Activated CD4-positive, alpha-beta T cell treated with anti-CD3 and anti-CD28 coated beads, Interleukin-2, amount 10 ng/mL, durations not matched to agents 7 days and 5 days (primary cell): ENCODE measurements at regions not wholly inside any gene's neighbourhood (a gene's known extent, or its start where the extent isn't known, plus 50 kb on each side); places are given as distances from the start of the nearest gene placed in this dataset.
"Not testable (repeated sequence)": the region's sequence is repeated elsewhere in the genome, so short reads cannot be mapped to it uniquely, and the experiment has no call there.

ENCODE experiments used
- CTCF ChIA-PET: fragments of 350-600 bp; sonication (Branson Sonifier 250); formaldehyde crosslinking; loops from one replicate; lab custom pipeline; 2021; ENCODE audit warnings: antibody characterized with exemption; lab: Charles Lee
- POLR2A ChIA-PET: fragments of 350-600 bp; sonication (Branson Sonifier 250); formaldehyde crosslinking; loops from one replicate; lab custom pipeline; 2021; ENCODE audit warnings: antibody characterized with exemption; lab: Charles Lee
- DNase-seq: peaks from one replicate; pipeline ENCODE4 v3.0.0-alpha.2; 2020
- H3K27ac Mint-ChIP-seq: one replicate; pipeline ENCODE4 v1.8.0; 2021; ENCODE audit warnings: mild to moderate bottlenecking, moderate library complexity, mixed read lengths
- H3K27me3 Mint-ChIP-seq: one replicate; pipeline ENCODE4 v1.8.0; 2021; ENCODE audit warnings: mixed read lengths
- H3K36me3 Mint-ChIP-seq: one replicate; pipeline ENCODE4 v1.8.0; 2021; ENCODE audit warnings: low read depth, mixed read lengths
- H3K4me1 Mint-ChIP-seq: one replicate; pipeline ENCODE4 v1.8.0; 2021; ENCODE audit warnings: mixed read lengths
- H3K4me3 Mint-ChIP-seq: one replicate; pipeline ENCODE4 v1.8.0; 2021; ENCODE audit warnings: mild to moderate bottlenecking, moderate library complexity, mixed read lengths
- H3K9me3 Mint-ChIP-seq: one replicate; pipeline ENCODE4 v1.8.0; 2021; ENCODE audit warnings: mixed read lengths

DNA sequence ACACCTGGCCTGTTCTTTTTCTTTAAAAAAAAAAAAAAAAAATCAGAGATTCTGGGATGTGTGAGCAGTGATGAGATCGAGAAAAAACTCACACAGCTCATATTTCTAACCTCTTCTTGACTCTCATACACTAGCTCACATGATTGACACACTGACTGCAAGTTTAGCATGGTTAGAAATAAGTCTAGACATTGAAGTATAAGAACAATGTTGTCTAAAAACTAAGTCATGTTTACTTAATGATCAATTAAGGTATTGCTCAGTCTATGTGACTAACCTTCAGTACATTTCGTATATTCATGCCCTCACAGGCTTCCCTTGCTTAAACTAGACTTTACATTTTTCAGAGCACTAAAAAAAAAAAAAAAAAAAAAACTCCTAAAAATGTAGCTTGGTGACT is 775.1 kb downstream of the GATA3 start:
- Mint-ChIP-seq H3K36me3 (no peaks in the 10 kb centered on the region), H3K4me3 (no peak overlapping the region), H3K9me3 (no peaks in the 10 kb centered on the region), H3K27me3 (peaks cover 2% of the 10 kb centered on the region), H3K27ac (no peak overlapping the region), H3K4me1 (no peaks in the 10 kb centered on the region)
- ChIA-PET POLR2A (no interaction called here), CTCF (interaction anchor here (0.6 to 0.7 kb wide), 2 partner anchors 39 to 837 kb away, joined by 3 to 4 read pairs; no protein-coding TSS in a partner anchor)
- DNase-seq = no peak

GRCh38 chr10:8830048-8830447 is 775.6 kb downstream of the GATA3 start:
- Mint-ChIP-seq H3K27ac (no peak overlapping the region), H3K36me3 (no peaks in the 10 kb centered on the region), H3K27me3 (peaks cover 2% of the 10 kb centered on the region), H3K9me3 (no peaks in the 10 kb centered on the region), H3K4me1 (no peaks in the 10 kb centered on the region), H3K4me3 (no peak overlapping the region)
- no peak for DNase-seq
- CTCF ChIA-PET = interaction anchor here (0.6 kb wide), 1 partner anchor 837 kb away, joined by 3 read pairs; no protein-coding TSS in a partner anchor
- POLR2A ChIA-PET = no interaction called here

GRCh38 chr10:8830876-8831275 is 776.4 kb downstream of the GATA3 start:
- peaks cover 2% of the 10 kb centered on the region for H3K27me3 Mint-ChIP-seq
- H3K4me1 Mint-ChIP-seq = no peaks in the 10 kb centered on the region
- H3K36me3 Mint-ChIP-seq = no peaks in the 10 kb centered on the region
- ChIA-PET POLR2A (no interaction called here), CTCF (interaction anchor here (0.6 kb wide), 1 partner anchor 1644 kb away, joined by 3 read pairs; no protein-coding TSS in a partner anchor)
- H3K9me3 Mint-ChIP-seq = no peaks in the 10 kb centered on the region
- DNase-seq = no peak
- no peak overlapping the region for H3K4me3 Mint-ChIP-seq
- H3K27ac Mint-ChIP-seq = no peak overlapping the region

- no peak for DNase-seq
- ChIA-PET POLR2A (no interaction called here), CTCF (no interaction called here)
- no peak overlapping the region for H3K27ac Mint-ChIP-seq
- no peaks in the 10 kb centered on the region for H3K36me3 Mint-ChIP-seq
- H3K4me1 Mint-ChIP-seq = no peaks in the 10 kb centered on the region
- H3K27me3 Mint-ChIP-seq = peaks cover 2% of the 10 kb centered on the region
- no peak overlapping the region for H3K4me3 Mint-ChIP-seq
- peaks cover 8% of the 10 kb centered on the region for H3K9me3 Mint-ChIP-seq
Measured at GRCh38 chr10:8835453-8836167, 781.1 kb downstream of the GATA3 start.

DNA sequence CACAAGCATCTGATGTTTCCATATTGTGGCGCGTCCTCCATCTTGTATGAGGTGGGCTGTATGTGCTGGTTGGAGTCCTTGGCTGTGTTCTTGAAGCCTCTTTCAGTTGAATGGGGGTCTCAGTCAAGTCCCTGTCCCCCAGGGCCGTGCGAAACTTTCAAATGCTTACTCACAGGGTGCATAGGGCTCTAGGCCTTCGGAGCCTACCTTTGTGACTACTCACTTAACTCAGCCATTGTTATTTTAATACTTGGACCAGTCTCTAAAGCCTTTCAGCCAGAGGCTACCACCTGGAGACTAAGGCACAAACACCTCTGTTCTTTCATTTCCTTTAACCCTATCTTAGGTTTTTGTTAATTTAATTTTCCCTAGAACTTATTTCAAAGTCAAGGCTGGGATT is 785.9 kb downstream of the GATA3 start:
- POLR2A ChIA-PET = no interaction called here
- no peak for DNase-seq
- H3K4me1 Mint-ChIP-seq = no peaks in the 10 kb centered on the region
- H3K9me3 Mint-ChIP-seq = peaks cover 10% of the 10 kb centered on the region
- CTCF ChIA-PET = no interaction called here
- no peaks in the 10 kb centered on the region for H3K27me3 Mint-ChIP-seq
- no peaks in the 10 kb centered on the region for H3K36me3 Mint-ChIP-seq
- H3K4me3 Mint-ChIP-seq = no peak overlapping the region
- no peak overlapping the region for H3K27ac Mint-ChIP-seq

DNA sequence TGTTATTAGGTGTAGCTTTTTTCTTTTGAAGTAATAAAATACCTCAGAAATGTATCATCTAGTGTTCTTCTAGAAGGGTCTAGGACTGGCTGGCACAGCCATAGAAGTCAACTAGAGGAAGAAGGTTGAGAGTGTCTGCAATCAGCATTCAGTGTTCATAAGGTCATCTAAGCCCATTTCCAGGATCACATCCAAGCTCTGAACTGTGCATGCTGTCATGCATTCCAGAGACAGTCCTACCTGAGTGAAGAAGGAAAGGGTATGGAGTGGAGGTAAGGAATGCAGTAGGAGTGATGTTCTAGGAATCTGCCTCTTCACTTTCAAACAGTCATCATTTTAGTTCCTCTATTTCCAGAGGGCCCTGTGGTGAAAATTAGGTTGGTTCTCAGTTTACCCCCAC is 789.7 kb downstream of the GATA3 start:
- H3K27ac Mint-ChIP-seq = no peak overlapping the region
- H3K9me3 Mint-ChIP-seq = peaks cover 2% of the 10 kb centered on the region
- H3K4me1 Mint-ChIP-seq = no peaks in the 10 kb centered on the region
- H3K27me3 Mint-ChIP-seq = peaks cover 5% of the 10 kb centered on the region
- H3K36me3 Mint-ChIP-seq = no peaks in the 10 kb centered on the region
- CTCF ChIA-PET = no interaction called here
- H3K4me3 Mint-ChIP-seq = no peak overlapping the region
- no peak for DNase-seq
- POLR2A ChIA-PET = no interaction called here

DNA sequence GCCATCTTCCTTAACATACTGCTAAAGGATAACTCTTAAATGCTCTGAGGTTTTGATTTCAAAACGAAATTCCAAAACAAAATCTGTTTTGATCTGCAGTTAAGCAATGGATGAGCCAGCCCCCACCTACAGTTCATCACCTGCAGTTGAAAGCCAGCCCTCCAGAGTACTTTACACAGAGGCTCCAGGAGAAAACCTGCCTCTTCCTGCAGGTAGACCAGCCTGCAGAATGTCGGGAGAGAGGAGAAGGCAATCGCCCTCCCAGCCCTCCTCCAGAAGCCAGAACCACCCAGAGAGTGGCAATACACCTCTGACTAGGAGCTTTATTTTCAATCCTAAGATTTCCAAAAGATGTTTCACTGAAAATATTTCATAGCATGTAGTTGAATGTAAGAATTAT is 798.1 kb downstream of the GATA3 start:
- Mint-ChIP-seq H3K4me3 (no peak overlapping the region), H3K27me3 (peaks cover 8% of the 10 kb centered on the region), H3K36me3 (no peaks in the 10 kb centered on the region), H3K4me1 (no peaks in the 10 kb centered on the region), H3K27ac (no peak overlapping the region), H3K9me3 (no peaks in the 10 kb centered on the region)
- POLR2A ChIA-PET = interaction anchor here (0.6 kb wide), 1 partner anchor 104 kb away, joined by 3 read pairs; no protein-coding TSS in a partner anchor
- CTCF ChIA-PET = no interaction called here
- no peak for DNase-seq

DNA sequence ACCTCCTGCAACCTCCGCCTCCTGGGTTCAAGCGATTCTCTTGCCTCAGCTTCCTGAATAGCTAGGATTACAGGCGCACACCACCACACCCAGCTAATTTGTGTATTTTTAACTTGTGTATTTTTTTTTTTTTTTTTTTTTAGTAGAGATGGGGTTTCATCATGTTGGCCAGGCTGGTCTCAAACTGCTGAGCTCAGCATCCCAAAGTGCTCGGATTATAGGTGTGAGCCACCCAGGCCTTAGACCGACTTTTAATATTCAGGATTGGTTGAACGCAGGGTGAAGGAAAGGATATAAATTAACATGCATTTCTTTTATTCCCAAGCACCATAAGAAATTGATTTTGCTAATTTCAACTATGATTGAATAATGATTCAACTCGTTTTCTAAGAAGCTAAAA is 798.6 kb downstream of the GATA3 start:
- Mint-ChIP-seq H3K27me3 (peaks cover 8% of the 10 kb centered on the region), H3K4me3 (no peak overlapping the region), H3K9me3 (no peaks in the 10 kb centered on the region), H3K36me3 (no peaks in the 10 kb centered on the region), H3K27ac (no peak overlapping the region), H3K4me1 (no peaks in the 10 kb centered on the region)
- no peak for DNase-seq
- ChIA-PET CTCF (no interaction called here), POLR2A (interaction anchor here (0.6 kb wide), 1 partner anchor 104 kb away, joined by 3 read pairs; no protein-coding TSS in a partner anchor)

GRCh38 chr10:8868924-8869323 is 814.4 kb downstream of the GATA3 start:
- CTCF ChIA-PET, H3K27ac Mint-ChIP-seq, DNase-seq, POLR2A ChIA-PET, H3K4me3 Mint-ChIP-seq, H3K4me1 Mint-ChIP-seq, H3K27me3 Mint-ChIP-seq, H3K9me3 Mint-ChIP-seq, H3K36me3 Mint-ChIP-seq: not testable (repeated sequence)

DNA sequence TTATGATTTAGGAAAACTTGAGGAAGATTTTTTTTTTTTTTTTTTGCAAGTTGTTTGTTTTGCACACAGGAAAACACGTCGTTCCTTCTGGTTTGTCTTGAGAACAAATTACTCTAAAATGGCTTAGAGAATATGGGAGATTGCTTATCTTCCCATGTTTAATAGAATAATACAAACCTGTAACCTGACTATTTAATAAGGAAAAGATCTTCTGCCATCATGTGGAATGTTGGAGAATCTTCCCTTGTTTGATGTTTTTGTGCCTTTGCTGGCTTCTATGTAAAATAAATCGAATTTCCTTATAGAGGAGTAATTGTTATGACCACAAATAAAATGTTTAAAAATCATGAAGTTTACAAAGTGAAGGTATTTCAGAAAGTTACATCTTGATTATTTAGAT is 818.8 kb downstream of the GATA3 start:
- ChIA-PET POLR2A (no interaction called here), CTCF (no interaction called here)
- no peaks in the 10 kb centered on the region for H3K36me3 Mint-ChIP-seq
- H3K4me1 Mint-ChIP-seq = no peaks in the 10 kb centered on the region
- H3K4me3 Mint-ChIP-seq = no peak overlapping the region
- H3K27ac Mint-ChIP-seq = no peak overlapping the region
- H3K27me3 Mint-ChIP-seq = no peaks in the 10 kb centered on the region
- H3K9me3 Mint-ChIP-seq = no peaks in the 10 kb centered on the region
- no peak for DNase-seq

DNA sequence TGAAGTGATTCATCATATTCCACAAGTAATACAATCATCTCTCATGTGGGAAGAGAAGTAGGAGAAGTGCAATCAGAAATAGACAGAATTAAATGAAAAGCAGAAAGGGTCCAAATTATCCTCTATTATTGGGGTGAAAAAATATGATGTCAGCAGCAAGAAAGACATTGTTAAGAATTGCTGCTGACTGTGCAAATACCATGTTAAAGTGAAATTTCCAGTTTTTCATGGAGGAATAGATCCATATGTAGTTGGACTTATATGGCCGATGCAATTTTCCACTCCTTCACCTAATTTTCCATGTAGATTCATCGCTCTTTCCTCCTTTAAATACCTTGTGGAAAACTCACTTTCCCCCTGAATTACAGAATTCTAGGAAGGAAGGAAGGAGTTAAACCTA is 819.8 kb downstream of the GATA3 start:
- no peaks in the 10 kb centered on the region for H3K4me1 Mint-ChIP-seq
- POLR2A ChIA-PET = no interaction called here
- DNase-seq = no peak
- no peaks in the 10 kb centered on the region for H3K27me3 Mint-ChIP-seq
- CTCF ChIA-PET = no interaction called here
- H3K9me3 Mint-ChIP-seq = no peaks in the 10 kb centered on the region
- H3K27ac Mint-ChIP-seq = no peak overlapping the region
- H3K4me3 Mint-ChIP-seq = no peak overlapping the region
- H3K36me3 Mint-ChIP-seq = no peaks in the 10 kb centered on the region

DNA sequence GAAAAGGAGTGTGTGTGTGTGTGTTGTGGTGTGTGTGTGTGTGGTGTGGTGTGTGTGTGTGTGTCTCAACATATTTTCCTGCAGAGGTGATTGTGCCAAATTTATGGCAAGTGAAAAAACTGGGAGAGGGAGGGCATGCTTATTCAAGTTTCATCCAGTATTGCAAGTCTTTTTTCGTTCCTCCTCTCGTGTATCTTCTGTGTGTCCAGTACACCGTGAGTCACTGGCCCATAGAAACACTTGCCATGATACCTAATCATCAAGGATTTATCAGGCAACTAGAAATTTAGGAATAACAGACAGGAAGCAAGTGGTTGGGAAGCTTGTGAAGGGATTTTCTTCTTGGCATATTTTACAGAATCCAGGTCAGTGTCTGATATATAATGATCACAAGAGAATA is 820.5 kb downstream of the GATA3 start:
- DNase-seq = no peak
- H3K27me3 Mint-ChIP-seq = no peaks in the 10 kb centered on the region
- no peaks in the 10 kb centered on the region for H3K4me1 Mint-ChIP-seq
- no peak overlapping the region for H3K27ac Mint-ChIP-seq
- CTCF ChIA-PET = no interaction called here
- POLR2A ChIA-PET = no interaction called here
- no peaks in the 10 kb centered on the region for H3K36me3 Mint-ChIP-seq
- no peak overlapping the region for H3K4me3 Mint-ChIP-seq
- no peaks in the 10 kb centered on the region for H3K9me3 Mint-ChIP-seq

DNA sequence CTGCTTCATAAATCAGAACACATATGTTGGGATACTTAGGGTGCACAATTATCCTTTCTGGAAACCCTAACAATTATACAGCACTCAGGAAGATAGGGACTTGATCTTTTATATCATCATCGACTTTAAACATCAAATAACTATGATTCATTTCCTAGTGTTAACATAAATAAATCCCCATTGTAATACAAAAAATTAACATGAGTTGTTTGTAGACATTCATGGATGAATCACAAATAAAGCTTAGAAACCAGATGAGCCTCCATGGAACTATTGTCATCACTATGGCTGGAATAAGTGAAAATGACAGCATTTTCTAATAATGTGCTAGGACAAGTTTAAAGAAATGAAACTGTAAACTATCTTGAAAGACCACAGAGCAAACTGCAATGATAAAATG is 821.7 kb downstream of the GATA3 start:
- no peak overlapping the region for H3K27ac Mint-ChIP-seq
- DNase-seq = no peak
- no peaks in the 10 kb centered on the region for H3K4me1 Mint-ChIP-seq
- no peaks in the 10 kb centered on the region for H3K27me3 Mint-ChIP-seq
- no peaks in the 10 kb centered on the region for H3K9me3 Mint-ChIP-seq
- no peaks in the 10 kb centered on the region for H3K36me3 Mint-ChIP-seq
- CTCF ChIA-PET = no interaction called here
- POLR2A ChIA-PET = no interaction called here
- H3K4me3 Mint-ChIP-seq = no peak overlapping the region

GRCh38 chr10:8889538-8889937 is 835.0 kb downstream of the GATA3 start:
- CTCF ChIA-PET = no interaction called here
- no peak for DNase-seq
- POLR2A ChIA-PET = no interaction called here
- H3K27me3 Mint-ChIP-seq = no peaks in the 10 kb centered on the region
- H3K4me3 Mint-ChIP-seq = no peak overlapping the region
- no peak overlapping the region for H3K27ac Mint-ChIP-seq
- peaks cover 8% of the 10 kb centered on the region for H3K4me1 Mint-ChIP-seq
- no peaks in the 10 kb centered on the region for H3K36me3 Mint-ChIP-seq
- peaks cover 1% of the 10 kb centered on the region for H3K9me3 Mint-ChIP-seq
